ENCODE measurements at regions not wholly inside any gene's neighbourhood (a gene's known extent, or its start where the extent isn't known, plus 50 kb on each side); places are given as distances from the start of the nearest gene placed in this dataset.

DNA sequence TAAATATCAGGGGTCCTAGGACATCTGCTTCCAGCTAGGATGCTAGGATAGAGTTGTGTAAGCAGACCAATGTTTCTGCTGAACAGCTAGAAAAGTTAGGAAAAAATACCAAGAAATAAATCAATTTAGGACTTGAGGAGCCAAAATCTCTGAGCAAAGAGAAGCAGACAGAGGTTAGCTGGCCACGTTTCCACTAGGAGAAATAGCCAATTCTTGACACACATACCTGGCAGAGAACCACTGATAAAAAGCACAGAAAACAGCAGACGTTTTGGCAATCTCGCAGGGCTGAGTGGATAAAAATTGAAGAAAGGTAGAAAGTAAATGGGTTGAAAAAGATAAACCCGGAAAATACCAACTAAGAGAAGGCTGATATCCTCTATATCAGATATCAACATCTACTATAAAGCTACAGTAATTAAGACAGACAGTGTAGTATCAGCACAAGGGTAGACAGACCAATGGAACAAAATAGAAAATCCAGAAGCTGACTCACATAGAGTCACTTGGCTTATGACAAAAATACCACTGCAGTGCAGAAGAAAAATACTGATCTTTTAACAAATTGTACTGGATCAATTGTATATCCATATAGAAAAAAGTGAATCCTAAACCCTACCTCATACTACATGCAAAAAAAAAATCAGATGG, 306.1 kb upstream of the KLHL29 start:
- DNase-seq: no peak

DNA sequence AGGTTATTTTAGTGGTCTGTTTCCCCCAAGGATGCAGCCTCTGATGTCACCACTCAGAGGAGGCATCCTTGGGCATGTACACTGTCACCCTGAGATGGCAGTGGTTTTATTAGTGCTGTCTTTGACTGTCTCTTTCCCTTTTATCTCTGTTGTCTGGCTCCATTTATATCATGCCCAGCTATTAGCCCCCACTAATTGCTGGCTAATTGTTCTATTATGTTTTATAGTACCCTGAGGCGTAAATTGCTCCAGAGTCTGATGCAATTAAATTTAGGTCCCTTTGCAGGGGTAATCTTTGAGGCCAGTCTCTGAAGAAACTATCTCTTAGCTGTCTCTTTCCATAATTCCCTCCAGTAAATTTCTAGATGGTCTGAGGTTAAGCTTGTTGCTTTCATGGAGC, 301.0 kb upstream of the KLHL29 start:
- no peak for DNase-seq

DNA sequence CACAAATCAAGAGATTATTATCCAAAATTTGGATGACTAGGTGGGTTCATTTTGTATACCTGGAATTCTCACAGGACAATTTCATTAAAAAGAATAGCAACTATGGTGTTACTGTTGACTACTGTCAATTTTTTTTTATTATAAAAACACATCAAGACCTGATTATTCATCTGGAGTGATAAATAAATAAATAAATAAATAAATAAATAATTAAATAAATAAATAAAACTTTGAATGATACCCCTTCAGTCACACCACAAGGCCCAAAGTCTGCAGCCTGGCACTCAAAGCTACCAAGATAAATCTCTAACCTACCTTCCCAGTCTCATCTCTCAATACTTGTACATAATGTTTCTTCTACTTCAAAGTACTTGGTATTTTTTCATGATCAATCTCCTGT, 294.0 kb upstream of the KLHL29 start:
- no peak for DNase-seq

DNA sequence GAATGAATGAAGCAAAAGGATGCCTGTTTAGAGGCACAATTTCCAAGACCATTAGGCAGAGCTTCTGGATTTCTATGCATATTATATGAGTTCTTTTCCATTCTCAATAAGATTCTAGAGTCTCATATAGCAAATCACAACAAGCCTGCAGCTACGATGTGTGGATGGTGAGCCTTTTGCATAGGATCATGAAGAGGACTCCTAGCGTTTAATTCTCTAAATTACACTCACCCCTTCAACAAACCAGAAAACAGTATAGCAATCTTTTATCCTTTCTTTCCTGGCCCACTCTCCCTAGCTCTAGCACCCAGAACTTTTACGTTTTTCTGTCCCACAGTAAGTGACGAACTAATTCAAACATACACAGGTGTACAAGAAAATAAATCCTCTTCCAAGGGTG, 293.1 kb upstream of the KLHL29 start:
- DNase-seq: no peak

DNA sequence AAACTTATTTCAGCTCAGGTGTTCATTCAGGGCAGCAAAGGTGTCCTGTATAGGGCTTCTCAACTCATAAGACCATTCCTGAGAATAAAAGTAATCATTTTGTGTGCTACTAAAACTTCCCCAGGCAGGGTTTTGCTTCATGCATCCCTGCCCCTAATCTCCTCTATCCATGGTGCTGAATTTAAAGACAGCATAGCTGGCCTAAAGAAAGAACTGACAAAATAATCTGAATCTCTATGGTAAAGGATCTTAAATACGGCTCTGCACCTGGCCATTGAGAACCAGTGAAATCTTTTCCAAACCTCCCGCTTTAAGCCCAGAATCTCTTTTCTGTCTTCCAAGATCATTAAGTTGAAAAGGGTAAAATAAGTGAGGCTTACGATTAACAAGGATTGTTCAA, 292.1 kb upstream of the KLHL29 start:
- DNase-seq: no peak

DNA sequence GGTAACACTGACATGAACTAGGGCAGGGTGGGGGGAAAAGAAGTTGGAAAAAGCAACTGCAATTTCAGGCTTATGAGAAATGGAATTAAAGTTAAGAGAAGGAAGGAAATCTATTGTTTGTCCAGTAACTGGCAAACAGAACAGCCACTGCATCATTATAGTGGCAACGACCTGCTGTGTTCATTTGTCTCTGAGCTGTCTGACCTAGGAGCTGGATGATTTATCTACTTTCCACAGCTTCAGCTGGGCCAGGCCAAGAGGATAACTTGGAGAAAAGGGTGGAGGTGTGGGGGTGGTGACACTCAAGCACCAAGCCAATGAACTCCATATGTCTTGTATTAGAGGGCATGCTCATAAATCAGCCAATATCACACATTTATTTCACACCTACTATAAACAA, 291.5 kb upstream of the KLHL29 start:
- no peak for DNase-seq

DNA sequence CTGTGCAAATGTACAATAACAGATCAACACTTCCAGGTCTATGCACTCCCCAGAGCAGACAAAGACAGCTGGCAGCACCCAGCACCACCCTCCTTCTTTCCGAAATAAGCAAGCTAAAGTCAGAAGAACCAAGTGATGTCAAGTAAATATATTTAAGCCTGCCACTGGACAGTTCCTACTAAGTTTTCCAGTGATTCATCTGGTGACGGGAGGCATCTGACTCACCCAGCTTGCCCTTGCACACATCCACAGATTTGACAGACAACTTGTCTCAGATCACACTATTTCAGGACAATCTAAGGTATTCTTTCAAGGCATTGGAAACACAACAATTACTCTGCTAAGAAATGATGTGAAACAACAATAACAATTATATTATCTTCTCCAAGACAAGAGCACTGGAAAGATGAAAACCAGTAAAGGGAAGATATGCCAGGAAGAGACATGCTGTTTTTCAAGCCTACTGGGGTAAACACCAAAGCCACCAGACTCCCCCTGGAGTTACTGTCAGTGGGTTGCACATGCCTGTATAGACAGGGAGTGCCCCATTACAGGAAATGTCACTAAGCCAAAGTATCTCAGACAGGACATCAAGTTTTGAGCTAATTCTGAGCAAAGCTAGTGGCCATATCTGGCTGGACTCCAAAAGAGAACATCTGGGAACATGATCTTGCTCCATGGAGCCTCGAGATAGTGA, 287.9 kb upstream of the KLHL29 start:
- DNase-seq: no peak

DNA sequence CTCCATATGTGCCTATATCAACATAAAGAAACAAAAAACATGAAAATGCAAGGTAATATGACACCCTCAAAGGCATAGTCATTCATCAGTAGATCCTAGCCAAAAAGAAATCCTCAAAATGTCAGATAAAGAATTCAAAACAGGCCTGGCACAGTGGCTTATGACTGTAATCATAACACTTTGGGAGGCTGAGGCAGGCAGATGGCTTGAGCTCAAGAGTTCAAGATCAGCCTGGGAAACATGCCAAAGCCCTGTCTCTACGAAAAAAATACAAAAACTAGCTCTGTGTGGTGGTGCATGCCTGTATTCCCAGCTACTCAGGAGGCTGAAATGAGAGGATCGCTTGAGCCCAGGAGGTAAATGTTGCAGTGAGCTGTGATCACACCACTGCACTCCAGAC, 284.6 kb upstream of the KLHL29 start:
- no peak for DNase-seq

DNA sequence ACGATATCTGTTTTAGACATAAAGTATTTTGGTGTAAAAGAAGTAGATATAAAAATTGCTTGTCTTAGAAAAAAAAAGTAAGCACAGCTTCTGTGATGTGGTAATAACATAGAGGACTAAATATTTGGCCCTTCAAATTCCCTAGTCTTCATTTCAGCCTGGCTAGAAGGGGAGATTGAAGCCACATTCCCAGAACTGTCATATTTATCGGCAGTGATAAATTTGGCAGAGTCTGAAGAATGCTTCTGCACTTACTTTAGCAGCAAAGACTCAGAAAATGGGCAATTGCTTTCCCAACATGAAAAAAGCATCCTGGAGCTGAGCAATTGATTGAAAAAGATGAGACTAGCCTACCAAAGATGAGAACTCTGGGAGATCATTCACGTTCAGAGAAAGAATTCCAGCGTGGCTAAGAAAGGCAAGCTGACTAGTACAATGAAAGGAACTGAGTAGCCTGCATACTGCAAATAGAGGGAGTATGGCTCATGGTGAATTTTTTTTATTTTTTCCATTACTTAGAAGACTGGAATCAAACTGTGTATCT, 278.7 kb upstream of the KLHL29 start:
- DNase-seq: no peak

DNA sequence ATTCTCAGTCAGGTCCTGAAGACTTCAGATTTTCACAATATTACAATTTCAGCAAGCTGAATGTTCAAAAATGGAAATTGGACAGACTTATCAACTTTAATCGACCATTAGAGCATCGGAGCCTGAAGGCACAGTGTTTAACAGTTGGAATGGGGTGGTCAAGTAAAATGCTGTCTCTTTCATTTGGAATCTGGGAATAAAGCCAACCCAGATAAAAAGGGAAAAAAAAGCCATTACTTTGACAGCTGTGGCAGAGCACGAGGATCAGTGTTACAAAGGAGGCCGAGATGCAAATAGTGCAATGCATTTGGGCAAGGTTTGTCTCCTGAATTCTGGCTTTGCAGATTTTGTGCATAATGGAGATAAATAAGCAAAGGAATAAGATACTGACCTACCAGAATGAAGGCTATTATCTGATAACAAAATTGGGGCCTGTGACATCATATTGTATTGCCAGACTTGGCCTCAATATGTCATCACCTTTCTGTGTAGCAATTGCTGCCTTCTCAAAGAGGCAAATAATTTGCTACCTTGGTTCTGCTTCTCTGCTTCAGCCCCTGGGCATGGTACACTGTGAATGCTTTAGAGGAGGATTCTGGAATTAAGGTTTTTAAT, 277.5 kb upstream of the KLHL29 start:
- DNase-seq: no peak

DNA sequence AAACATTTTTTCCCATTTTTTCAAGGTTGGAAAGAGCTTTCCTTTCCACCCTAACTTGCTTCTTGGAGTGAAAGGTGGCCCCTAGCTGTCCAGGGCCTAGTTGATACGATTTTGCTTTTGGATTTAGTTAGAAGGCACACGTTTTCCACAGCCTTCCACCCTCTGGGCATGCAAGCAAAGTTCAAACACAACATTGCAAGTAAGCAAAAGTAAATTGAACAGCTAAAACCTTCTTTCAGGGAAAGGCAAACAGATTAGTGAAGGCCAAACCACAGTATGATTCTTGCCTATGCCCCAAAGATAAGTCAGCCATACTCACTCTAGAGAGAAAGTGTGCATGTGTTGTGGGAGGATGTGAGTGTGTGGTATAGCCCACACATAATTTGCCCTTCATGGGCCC, 273.7 kb upstream of the KLHL29 start:
- DNase-seq: no peak

DNA sequence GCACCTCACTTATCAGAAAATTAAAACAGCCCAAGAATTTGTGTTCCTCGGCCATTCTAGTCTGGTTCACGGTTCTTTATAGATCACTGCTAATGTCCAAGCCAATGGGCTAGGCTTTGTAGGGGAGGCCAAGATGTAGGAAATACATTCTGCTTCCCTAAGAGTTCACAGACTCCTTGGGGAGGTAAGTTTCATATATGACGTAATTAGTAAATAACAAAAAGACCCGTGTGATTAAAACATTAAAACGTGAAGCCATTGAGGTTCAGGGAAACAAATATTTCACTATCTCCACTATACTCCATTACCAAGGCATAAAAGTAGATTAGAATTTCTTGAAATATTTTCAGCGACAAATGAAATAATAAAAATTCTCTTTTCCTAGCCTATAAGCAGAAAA, 272.5 kb upstream of the KLHL29 start:
- DNase-seq: no peak

DNA sequence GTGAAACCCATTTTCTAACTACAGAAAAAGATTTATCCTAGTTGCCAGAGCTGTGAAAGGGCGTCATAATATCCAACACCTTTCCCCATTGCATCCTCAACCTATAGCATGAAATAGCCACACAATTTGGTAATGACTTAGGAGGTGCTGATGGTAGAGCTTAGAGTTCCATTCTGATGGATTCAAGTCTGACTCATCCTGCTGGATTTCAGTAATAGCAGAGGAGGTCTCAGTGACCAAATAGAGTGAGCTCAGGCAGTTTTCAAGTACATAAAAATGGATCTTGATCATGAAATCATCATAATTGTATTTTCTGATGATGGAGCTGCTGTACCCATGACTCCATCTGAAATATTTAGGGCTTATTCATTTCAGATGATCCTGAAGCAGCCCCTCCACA, 270.7 kb upstream of the KLHL29 start:
- no peak for DNase-seq

DNA sequence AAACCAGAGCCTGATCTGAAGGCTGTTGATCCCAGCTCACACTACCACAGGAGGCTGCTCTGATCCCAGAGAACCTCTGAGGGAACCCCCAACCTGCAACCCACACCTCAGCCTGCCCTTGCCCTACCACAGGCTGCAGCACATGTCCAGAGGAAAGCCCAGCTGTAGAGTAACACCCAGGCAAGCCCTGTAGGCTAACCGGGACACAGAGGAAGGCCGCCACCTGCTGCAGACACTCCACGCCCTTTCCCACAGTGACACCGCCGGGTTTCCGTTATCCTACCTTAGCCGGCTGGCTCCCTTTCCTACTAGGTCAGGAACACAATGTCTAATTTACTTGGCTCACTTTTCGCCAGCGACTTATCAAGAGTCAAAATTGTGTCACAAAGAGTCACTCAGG, 266.7 kb upstream of the KLHL29 start:
- no peak for DNase-seq

DNA sequence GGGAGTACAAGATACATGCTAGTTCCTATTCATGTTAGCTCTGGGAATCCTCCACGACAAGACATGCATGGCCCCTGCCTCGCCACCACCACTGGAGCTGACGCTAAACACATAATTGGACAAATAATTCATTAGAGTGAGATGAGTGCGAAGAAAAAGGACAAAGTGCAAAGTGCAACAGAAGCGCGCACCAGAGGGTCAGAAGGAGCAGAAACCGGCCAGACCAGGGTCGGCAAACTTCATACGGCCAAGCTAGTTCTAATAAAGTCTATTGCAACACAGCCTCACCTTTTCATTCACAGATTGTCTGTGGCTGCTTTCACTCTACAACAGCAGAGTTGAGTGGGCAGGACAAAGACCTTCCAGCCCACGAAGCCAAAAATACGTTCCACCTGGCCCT, 266.1 kb upstream of the KLHL29 start:
- no peak for DNase-seq

DNA sequence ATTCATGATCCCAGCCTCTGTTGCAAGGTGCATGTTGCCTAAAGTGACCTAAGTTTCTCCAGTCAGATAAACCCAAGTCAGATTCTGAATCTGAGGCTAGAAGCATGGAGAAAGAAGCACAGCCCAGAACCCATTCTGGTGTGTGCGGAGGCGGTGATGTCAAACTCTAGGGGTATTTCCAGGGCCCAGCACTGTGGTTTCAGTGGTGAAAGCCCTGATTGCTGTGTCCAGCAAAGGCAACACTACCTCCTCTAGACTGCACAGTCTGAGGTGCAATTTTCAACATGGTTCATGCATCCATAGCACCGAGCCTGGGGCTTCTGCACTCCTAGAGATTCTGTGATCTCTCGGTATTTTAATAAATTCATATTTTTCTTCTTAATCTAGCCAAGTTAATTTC, 264.8 kb upstream of the KLHL29 start:
- DNase-seq: no peak

DNA sequence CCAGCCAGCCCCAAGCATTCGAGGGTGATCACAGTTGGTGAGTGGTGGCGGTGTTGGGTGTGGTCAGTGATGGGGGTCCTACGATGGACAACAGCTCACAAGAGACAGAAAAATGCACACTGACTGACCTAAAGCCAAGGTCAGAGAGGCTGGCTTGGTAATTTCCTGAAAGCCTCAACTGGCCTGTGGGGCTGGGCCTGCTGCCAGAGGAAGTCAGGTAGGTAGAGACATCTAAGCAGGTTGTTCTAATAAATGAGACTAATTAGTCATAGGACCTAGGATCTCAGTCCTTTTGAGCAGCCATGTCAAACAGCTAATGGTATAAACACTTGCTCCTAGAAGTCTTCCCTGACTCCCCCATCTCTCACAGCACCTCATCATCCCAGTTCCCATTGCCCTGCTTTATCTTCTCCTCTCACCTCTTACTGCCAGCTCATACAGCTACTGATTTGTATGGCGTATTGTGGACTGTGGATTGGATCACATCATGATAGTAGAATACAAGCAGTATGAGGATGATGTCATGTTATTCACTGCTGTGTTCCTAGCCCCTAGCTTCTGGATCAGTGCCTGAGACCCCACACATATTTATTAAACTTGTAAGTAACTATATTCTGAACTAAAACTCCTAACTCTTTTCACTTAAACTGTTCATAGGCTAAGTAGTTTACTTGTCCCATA, 262.9 kb upstream of the KLHL29 start:
- no peak for DNase-seq

DNA sequence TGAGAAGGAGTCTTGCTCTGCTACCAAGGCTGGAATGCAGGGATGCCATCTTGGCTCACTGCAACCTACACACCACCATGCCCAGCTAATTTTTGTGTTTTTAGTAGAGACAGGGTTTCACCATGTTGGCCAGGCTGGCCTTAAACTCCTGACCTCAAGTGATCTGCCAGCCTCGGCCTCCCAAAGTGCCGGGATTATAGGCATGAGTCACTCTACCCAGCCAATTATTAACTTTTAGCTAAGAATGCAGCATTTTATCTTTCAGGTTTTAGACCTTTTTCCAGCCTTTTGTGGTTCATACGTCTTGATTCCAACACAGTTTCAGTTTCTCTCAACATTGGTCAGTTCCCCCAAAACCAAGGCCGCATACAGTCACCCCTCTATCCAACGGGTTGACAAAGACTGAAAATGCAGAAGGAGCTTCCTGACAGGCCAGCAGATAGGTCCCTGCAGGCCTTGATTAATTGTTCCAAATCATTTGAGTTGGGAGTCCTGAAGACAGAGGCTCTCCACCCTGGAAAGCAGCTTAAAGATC, 262.2 kb upstream of the KLHL29 start:
- no peak for DNase-seq

DNA sequence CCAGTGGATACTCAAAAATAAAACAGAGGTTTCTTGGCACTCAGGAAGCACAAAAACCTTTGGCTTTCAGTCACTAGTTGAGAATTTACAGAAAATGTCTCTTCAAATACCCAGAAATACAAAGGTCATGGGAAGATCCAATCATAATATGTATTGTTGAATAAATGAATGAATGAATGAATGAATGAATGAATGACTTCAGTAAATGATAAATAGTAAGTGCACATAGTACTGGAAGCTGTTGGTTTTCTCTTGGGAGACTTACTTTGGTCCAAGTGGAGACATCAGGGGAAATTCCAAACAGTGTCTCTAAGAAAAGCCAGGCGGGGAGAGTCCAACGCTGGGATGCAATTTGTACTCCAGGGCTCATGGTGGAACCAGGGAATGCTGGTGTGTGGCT, 261.3 kb upstream of the KLHL29 start:
- no peak for DNase-seq

DNA sequence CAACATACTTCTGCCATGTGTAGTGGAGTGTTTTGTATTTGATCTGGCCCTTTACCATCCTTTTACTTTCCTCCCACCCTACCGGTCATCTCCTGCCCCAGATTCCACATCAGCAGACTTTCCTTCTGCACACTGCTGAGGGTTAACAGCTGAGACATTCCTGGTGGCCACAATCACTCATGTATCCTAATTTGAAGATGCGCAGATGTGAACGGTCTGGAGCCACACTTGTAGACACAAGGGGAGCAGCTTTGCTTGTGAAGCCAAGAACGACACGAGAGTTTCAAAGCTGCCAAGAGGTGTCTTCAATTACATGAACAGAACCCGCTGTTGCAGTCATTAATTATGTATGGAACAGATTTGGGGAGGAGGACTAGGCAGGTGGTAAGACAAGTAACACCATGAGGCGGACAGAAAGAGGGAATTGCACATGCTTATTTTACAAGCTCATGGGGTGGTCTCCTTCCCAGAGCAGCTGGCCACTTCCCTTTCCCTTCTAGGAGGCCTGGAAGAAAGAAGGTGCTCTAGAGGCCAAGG, 260.7 kb upstream of the KLHL29 start:
- no peak for DNase-seq

DNA sequence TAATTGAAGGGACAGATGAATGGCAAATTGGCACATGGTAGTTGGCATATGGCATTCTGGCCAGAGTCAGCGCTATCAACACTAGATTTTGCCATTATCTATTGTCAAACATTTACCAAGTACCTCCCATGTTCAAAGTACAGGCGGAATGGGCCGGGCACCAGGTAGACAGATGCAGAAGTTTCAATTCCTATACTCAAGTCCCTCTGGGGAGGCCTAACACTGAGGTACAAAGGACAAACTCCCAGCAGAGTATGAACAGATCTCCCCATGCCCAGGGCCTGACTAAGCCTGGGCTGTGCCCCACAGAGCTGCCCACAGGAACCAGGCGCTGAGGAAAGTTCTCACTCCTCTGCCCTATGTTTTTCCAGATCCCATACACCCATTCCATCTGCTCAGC, 257.5 kb upstream of the KLHL29 start:
- no peak for DNase-seq

DNA sequence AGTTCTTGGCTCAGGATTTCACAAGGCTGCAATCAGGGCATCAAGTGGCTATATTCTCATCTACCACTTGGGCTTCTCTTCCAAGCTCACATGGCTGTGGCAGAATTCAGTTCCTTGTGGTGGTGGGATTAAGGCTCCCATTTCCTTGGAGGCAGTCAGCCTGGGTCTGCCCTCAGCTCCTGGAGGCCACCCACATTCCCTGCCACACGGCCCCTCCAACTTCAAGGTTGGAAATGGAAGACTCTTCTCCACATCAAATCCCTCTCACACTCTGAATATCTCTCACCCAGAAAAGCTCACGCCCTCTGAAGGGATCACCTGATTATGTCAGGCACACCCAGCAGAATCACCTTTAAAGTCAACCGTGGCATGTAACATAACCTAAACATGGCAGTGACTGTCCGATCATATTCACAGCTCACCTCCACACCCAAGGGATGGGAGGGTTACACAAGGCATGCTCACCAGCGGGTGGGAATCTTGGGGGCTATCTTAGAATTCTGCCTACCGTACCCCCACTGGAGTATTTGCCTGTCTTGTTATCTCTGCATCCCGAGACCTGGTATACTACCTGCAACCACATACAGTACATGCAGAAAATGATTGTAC, 256.2 kb upstream of the KLHL29 start:
- no peak for DNase-seq

DNA sequence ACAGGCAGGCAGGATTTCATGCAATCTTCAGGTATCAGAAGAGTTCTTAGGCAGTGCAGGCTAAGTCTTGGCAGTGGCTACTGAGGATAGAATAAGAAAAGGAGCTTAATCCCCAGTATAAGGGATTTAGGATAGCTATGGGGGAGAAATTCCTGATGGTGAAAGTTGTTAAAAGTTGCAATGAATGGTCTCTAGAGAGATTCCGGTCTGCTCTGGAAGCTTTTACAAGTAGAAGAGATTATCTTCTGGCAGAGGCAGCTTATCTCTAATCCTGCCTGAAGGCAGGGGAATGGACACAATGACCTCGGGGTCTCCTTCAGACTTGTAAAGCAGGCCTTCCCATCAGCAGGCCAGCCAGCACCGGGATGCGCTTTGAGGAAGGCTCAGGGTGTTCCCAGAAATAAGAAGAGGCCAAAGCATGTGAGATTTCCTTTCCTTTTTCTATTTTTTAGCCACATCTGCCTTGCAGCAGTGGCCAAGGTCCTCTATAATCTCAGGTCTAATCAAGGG, 253.9 kb upstream of the KLHL29 start:
- no peak for DNase-seq

Data from GF-D8 (cell line).